ENCODE measurements at regions not wholly inside any gene's neighbourhood (a gene's known extent, or its start where the extent isn't known, plus 50 kb on each side); places are given as distances from the start of the nearest gene placed in this dataset.
"Not testable (repeated sequence)": the region's sequence is repeated elsewhere in the genome, so short reads cannot be mapped to it uniquely, and the experiment has no call there.

DNA sequence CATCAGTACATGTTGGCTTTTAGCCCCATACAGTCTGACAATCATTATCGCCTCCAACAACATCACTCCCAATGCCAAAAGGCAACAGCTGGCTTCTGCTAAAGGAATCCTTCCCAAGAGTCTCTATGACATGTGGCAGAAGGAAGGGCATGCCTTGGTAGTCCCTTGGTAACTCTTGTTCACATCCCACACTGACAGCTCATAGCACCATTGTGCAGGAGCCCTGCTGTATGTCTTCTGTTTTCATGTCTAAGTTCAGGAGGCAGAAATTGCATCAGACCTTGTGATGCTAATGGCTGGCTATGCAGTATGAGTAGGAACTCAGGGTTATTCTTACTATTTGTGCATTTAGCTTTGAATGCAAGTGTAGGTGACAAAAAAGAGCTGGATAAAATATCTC is 392.1 kb downstream of the PTH2R start:
- no peaks in the 10 kb centered on the region for H3K9me3 ChIP-seq
- DNase-seq = no peak
- no peak overlapping the region for H3K27ac ChIP-seq
- no peaks in the 10 kb centered on the region for H3K4me1 ChIP-seq
- intact Hi-C loops (cut with DNase I; ENCODE audit: low total_unique reads) = no loop called here
- TF ChIP-seq, protein P1, sequence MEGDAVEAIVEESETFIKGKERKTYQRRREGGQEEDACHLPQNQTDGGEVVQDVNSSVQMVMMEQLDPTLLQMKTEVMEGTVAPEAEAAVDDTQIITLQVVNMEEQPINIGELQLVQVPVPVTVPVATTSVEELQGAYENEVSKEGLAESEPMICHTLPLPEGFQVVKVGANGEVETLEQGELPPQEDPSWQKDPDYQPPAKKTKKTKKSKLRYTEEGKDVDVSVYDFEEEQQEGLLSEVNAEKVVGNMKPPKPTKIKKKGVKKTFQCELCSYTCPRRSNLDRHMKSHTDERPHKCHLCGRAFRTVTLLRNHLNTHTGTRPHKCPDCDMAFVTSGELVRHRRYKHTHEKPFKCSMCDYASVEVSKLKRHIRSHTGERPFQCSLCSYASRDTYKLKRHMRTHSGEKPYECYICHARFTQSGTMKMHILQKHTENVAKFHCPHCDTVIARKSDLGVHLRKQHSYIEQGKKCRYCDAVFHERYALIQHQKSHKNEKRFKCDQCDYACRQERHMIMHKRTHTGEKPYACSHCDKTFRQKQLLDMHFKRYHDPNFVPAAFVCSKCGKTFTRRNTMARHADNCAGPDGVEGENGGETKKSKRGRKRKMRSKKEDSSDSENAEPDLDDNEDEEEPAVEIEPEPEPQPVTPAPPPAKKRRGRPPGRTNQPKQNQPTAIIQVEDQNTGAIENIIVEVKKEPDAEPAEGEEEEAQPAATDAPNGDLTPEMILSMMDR (IDR thresholded peaks at IDR 0.05) = no peak
- H3K4me3 ChIP-seq = no peak overlapping the region
- H3K36me3 ChIP-seq = no peaks in the 10 kb centered on the region
- no peaks in the 10 kb centered on the region for H3K27me3 ChIP-seq

DNA sequence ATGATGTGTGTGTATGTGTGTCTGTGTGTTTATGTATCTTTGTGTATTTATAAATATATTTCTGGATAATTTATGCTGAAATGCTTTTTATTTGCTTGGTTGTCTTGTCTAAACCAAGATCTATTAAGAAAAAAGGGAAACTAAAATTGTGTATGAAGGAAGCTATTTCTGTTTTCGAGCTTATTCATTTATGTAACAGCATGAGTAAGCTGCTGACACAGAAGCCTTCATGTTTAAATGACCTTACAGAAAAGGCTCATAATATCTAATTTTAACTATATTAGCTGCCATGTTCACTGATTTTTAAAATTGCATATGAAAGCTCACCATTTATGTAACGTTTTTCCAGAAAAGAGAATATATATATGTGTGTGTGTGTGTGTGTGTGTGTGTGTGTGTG is 392.8 kb downstream of the PTH2R start:
- no peaks in the 10 kb centered on the region for H3K4me1 ChIP-seq
- no peaks in the 10 kb centered on the region for H3K36me3 ChIP-seq
- H3K4me3 ChIP-seq = no peak overlapping the region
- DNase-seq = no peak
- TF ChIP-seq, protein P1 (IDR thresholded peaks at IDR 0.05) = no peak
- intact Hi-C loops (cut with DNase I; ENCODE audit: low total_unique reads) = no loop called here
- H3K27ac ChIP-seq = no peak overlapping the region
- H3K27me3 ChIP-seq = no peaks in the 10 kb centered on the region
- H3K9me3 ChIP-seq = no peaks in the 10 kb centered on the region

DNA sequence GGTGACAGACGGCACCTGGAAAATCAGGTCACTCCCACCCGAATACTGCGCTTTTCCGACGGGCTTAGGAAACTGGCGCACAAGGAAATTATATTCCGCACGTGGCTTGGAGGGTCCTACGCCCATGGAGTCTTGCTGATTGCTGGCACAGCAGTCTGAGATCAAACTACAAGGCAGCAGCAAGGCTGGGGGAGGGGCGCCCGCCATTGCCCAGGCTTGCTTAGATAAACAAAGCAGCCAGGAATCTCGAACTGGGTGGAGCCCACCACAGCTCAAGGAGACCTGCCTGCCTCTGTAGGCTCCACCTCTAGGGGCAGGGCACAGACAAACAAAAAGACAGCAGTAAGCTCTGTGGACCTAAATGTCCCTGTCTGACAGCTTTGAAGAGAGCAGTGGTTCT is 394.3 kb downstream of the PTH2R start:
- H3K27me3 ChIP-seq; intact Hi-C loops (cut with DNase I; ENCODE audit: low total_unique reads); H3K4me1 ChIP-seq; H3K36me3 ChIP-seq; H3K27ac ChIP-seq; H3K9me3 ChIP-seq; DNase-seq; H3K4me3 ChIP-seq: not testable (repeated sequence)

DNA sequence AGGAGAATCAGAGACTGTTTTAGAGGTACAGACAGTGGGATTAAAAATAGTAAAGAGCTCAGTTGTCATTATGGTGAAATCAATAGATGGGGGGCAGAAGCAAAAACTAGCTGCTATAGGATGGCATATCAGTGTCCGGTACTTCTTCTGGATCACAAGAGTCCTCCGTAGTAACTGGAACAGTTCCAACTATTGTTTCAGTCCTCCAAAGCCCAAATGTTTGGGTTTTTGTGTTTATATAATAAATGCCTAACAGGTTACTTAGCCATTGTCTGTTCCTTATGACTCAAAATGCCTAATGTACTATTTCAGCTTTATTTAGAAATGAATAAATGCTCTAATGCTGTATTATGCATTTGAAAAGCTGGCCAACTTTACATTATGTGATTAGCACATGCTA is 401.2 kb downstream of the PTH2R start:
- Histone ChIP-seq H3K36me3 (no peaks in the 10 kb centered on the region), H3K27ac (no peak overlapping the region), H3K4me3 (no peak overlapping the region), H3K4me1 (no peaks in the 10 kb centered on the region), H3K27me3 (no peaks in the 10 kb centered on the region), H3K9me3 (no peaks in the 10 kb centered on the region)
- DNase-seq = no peak
- intact Hi-C loops (cut with DNase I; ENCODE audit: low total_unique reads) = no loop called here
- TF ChIP-seq, protein P1 (IDR thresholded peaks at IDR 0.05) = no peak

DNA sequence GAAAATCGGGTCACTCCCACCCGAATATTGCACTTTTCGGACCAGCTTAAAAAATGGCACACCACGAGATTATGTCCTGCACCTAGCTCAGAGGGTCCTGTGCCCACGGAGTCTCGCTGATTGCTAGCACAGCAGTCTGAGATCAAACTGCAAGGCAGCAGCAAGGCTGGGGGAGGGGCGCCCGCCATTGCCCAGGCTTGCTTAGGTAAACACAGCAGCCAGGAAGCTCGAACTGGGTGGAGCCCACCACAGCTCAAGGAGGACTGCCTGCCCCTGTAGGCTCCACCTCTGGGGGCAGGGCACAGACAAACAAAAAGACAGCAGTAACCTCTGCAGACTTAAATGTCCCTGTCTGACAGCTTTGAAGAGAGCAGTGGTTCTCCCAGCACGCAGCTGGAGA is 405.3 kb downstream of the PTH2R start:
- H3K4me3 ChIP-seq; H3K4me1 ChIP-seq; DNase-seq; intact Hi-C loops (cut with DNase I; ENCODE audit: low total_unique reads); H3K27ac ChIP-seq; H3K9me3 ChIP-seq; H3K27me3 ChIP-seq; H3K36me3 ChIP-seq: not testable (repeated sequence)

DNA sequence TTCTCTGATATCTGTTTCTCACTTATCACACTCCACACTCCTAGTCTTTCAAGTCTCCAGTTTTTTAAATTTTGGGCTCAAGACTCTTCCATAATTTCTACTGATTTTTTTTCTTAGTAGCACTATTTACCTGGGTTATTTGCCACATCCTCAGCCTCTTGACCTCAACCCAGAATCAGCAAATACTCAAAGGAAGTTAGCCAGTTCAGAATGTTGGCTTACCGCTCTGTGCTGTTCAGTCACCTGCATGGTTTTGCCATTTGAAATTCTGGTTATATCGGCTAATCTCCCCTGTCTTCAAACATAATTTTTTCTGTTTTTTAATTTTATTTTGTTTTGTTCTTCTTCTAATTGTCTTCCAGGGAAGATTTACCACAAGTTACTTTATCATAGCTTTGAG is 412.6 kb downstream of the PTH2R start:
- H3K4me1 ChIP-seq = no peaks in the 10 kb centered on the region
- no peaks in the 10 kb centered on the region for H3K36me3 ChIP-seq
- TF ChIP-seq, protein P1 (IDR thresholded peaks at IDR 0.05) = no peak
- H3K9me3 ChIP-seq = no peaks in the 10 kb centered on the region
- no peaks in the 10 kb centered on the region for H3K27me3 ChIP-seq
- H3K4me3 ChIP-seq = no peak overlapping the region
- intact Hi-C loops (cut with DNase I; ENCODE audit: low total_unique reads) = no loop called here
- H3K27ac ChIP-seq = no peak overlapping the region
- no peak for DNase-seq

DNA sequence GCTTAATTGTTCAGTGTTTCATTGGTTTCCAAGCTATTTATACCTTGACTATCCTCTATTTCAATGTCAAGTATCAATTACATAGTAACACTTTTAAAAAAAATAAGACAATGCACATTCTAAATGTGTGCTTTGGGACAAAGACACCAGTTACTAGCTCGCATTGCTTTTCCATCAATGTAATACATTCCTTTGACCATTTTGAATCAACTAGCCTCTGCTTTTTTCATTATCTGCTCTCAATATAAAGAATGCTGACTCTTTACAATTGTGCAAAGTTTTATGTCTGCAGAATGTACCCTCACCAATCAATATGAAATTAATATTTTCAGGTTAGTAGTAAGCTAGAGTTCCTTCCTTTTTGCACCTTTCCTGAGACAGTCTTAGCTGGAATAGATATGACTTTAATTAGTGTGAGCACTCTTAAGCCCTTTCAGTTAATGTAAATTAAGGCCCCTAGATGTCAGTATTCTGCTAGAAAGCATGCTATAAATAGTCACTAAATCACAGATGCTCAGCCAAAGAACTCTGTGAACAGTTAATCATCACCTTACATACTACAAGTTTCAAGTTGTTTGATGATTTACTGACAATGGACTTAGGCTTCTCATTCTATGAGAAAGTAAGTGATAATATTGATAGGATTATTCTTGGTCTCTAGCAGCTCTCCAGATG is 413.6 kb downstream of the PTH2R start:
- DNase-seq = no peak
- intact Hi-C loops (cut with DNase I; ENCODE audit: low total_unique reads) = no loop called here
- Histone ChIP-seq H3K36me3 (no peaks in the 10 kb centered on the region), H3K4me3 (no peak overlapping the region), H3K27ac (no peak overlapping the region), H3K27me3 (no peaks in the 10 kb centered on the region), H3K9me3 (no peaks in the 10 kb centered on the region), H3K4me1 (no peaks in the 10 kb centered on the region)
- TF ChIP-seq, protein P1 (IDR thresholded peaks at IDR 0.05) = no peak

All from tibial artery (tissue), 4 donors.